ENCODE measurements at regions not wholly inside any gene's neighbourhood (a gene's known extent, or its start where the extent isn't known, plus 50 kb on each side); places are given as distances from the start of the nearest gene placed in this dataset.
"Not testable (repeated sequence)": the region's sequence is repeated elsewhere in the genome, so short reads cannot be mapped to it uniquely, and the experiment has no call there.

DNA sequence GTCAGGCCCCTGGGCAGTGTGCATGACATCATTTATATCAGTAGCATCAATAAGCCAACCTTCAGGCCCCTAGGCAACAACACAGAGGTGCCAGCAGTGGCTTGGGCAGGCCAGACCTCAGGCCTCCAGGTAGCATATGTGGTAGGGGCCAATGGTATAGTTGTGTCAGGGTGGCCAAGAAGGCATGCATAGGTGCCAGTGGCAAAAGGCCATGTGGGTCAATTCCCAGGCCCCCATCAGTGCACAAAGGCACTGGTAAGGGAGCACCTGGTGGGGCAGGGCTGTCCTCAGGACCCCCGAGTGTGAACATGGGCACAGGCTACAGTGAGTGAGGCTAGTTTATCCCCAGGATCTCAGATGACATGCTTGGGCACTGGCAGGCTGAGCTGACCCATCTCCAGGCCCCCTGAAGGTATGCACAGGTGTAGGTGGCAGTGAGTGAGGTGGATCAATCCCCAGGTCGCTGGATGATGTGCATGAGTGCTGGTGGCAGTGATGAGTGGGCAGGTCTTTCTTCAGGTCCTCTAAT is 244.1 kb upstream of the ZNF385D start:
- Histone ChIP-seq H3K4me3 (ENCODE audit: low read length) (no peak overlapping the region), H3K36me3 (ENCODE audit: insufficient read depth, low read depth, low read length) (no peaks in the 10 kb centered on the region), H3K27me3 (ENCODE audit: insufficient read depth, low read length) (no peaks in the 10 kb centered on the region), H3K27ac (ENCODE audit: low read length) (no peak overlapping the region), H3K9me3 (ENCODE audit: insufficient read depth, low read depth, low read length) (no peaks in the 10 kb centered on the region), H3K9ac (ENCODE audit: low read depth, low read length) (no peak overlapping the region), H3K4me1 (ENCODE audit: insufficient read depth, low read length) (no peaks in the 10 kb centered on the region)

DNA sequence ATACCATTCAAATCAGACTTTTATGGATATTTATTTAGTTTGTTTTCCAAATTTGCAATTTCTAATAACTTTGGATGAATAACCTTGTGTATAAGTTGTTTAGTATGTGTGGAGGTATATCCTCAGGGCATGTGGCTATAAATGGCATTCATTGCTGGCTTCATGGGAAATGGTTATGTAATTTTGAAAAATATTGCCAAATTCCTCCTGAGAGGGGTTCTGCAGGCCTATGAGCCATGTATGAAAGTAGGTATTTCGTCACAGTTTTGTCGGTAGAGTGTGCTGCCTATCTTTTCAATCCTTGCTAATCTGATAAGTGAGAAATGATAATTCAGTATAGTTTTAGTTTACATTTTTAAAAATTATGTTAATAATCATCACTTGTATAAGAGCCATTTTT is 256.4 kb upstream of the ZNF385D start:
- H3K27ac ChIP-seq (ENCODE audit: low read length), result no peak overlapping the region
- no peaks in the 10 kb centered on the region for H3K9me3 ChIP-seq (ENCODE audit: insufficient read depth, low read depth, low read length)
- H3K4me1 ChIP-seq (ENCODE audit: insufficient read depth, low read length), result no peaks in the 10 kb centered on the region
- H3K9ac ChIP-seq (ENCODE audit: low read depth, low read length), result no peak overlapping the region
- no peaks in the 10 kb centered on the region for H3K27me3 ChIP-seq (ENCODE audit: insufficient read depth, low read length)
- H3K36me3 ChIP-seq (ENCODE audit: insufficient read depth, low read depth, low read length), result no peaks in the 10 kb centered on the region
- no peak overlapping the region for H3K4me3 ChIP-seq (ENCODE audit: low read length)

DNA sequence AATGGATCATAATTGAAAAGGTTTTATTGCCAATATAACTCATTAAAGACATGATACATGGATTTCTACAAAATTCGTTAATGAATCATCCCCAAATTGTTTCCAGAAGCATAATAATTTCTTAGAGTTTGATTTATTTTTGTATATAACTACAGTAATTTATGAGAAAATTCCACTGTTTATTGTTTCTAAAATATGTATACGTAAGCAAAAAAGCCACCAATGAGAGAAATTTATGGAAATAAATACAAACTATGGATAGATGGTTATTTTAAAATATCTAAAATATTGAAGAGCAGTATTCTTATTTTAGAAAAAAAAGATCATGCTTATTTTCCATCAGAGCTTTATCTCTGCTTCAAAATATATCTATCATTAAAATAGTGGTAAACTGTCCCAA is 260.0 kb upstream of the ZNF385D start:
- no peaks in the 10 kb centered on the region for H3K9me3 ChIP-seq (ENCODE audit: insufficient read depth, low read depth, low read length)
- H3K9ac ChIP-seq (ENCODE audit: low read depth, low read length), result no peak overlapping the region
- no peaks in the 10 kb centered on the region for H3K27me3 ChIP-seq (ENCODE audit: insufficient read depth, low read length)
- H3K36me3 ChIP-seq (ENCODE audit: insufficient read depth, low read depth, low read length), result no peaks in the 10 kb centered on the region
- H3K27ac ChIP-seq (ENCODE audit: low read length), result no peak overlapping the region
- H3K4me3 ChIP-seq (ENCODE audit: low read length), result no peak overlapping the region
- no peaks in the 10 kb centered on the region for H3K4me1 ChIP-seq (ENCODE audit: insufficient read depth, low read length)

DNA sequence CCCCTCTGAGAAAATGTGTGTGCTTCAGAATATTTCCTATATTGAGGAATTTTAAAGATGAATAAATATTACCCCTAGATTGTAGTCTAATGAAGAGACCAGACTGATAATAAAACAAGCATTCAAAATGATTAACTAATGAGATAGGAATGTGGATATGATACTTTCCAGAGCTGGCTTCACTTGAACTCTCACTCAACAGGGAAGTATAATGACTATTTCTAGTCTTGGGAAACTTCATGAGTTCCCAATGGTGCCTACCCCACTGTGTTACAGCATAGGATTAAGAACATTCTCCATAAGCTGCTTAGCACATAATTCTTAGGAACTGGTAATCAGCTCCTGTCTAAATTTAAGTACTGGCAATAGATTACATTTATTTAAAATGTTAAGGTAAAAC is 261.5 kb upstream of the ZNF385D start:
- H3K4me1 ChIP-seq (ENCODE audit: insufficient read depth, low read length), result no peaks in the 10 kb centered on the region
- H3K27me3 ChIP-seq (ENCODE audit: insufficient read depth, low read length), result no peaks in the 10 kb centered on the region
- H3K9me3 ChIP-seq (ENCODE audit: insufficient read depth, low read depth, low read length), result no peaks in the 10 kb centered on the region
- no peak overlapping the region for H3K27ac ChIP-seq (ENCODE audit: low read length)
- no peak overlapping the region for H3K4me3 ChIP-seq (ENCODE audit: low read length)
- no peaks in the 10 kb centered on the region for H3K36me3 ChIP-seq (ENCODE audit: insufficient read depth, low read depth, low read length)
- no peak overlapping the region for H3K9ac ChIP-seq (ENCODE audit: low read depth, low read length)

DNA sequence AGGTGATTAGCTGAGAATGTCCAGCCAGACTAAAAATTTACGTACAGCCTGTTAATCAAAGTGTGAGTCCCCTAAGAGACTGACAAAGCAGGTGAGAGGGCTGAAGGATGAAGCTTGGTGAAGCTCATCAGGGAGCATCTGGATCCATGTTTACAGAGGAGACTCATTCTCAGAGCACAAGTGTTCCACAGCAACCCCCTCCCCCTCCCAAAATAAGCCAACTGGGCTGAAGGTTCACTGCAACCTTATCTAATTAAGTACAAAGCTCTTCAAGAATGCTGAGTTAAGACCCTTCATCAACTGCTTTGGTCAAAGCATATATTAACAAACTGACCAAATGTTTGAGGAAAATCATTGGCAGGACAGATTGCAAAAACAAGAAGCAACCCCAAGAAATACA is 262.6 kb upstream of the ZNF385D start:
- no peak overlapping the region for H3K27ac ChIP-seq (ENCODE audit: low read length)
- no peaks in the 10 kb centered on the region for H3K36me3 ChIP-seq (ENCODE audit: insufficient read depth, low read depth, low read length)
- H3K4me3 ChIP-seq (ENCODE audit: low read length), result no peak overlapping the region
- no peaks in the 10 kb centered on the region for H3K27me3 ChIP-seq (ENCODE audit: insufficient read depth, low read length)
- no peak overlapping the region for H3K9ac ChIP-seq (ENCODE audit: low read depth, low read length)
- no peaks in the 10 kb centered on the region for H3K4me1 ChIP-seq (ENCODE audit: insufficient read depth, low read length)
- H3K9me3 ChIP-seq (ENCODE audit: insufficient read depth, low read depth, low read length), result no peaks in the 10 kb centered on the region

DNA sequence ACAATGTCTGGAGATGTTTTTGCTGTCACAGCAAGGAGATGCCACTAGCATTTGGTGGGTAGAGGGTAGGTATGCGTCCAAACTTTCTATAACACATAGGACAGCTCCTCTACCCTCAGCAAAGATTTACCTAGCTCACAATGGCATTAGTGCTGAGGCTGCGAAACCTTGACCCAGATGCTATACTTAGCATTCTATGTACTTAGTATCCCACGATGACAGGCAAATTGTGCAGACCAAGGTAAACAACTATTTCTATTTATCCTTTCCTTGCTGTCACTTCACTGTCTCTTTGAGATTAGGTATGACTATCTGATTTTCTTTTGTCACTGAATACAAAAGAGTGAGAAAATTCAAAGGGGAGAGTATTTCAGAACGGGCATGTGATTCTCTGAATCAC is 265.2 kb upstream of the ZNF385D start:
- H3K9me3 ChIP-seq (ENCODE audit: insufficient read depth, low read depth, low read length), result no peaks in the 10 kb centered on the region
- no peaks in the 10 kb centered on the region for H3K4me1 ChIP-seq (ENCODE audit: insufficient read depth, low read length)
- H3K9ac ChIP-seq (ENCODE audit: low read depth, low read length), result no peak overlapping the region
- no peak overlapping the region for H3K27ac ChIP-seq (ENCODE audit: low read length)
- no peaks in the 10 kb centered on the region for H3K36me3 ChIP-seq (ENCODE audit: insufficient read depth, low read depth, low read length)
- no peaks in the 10 kb centered on the region for H3K27me3 ChIP-seq (ENCODE audit: insufficient read depth, low read length)
- no peak overlapping the region for H3K4me3 ChIP-seq (ENCODE audit: low read length)

DNA sequence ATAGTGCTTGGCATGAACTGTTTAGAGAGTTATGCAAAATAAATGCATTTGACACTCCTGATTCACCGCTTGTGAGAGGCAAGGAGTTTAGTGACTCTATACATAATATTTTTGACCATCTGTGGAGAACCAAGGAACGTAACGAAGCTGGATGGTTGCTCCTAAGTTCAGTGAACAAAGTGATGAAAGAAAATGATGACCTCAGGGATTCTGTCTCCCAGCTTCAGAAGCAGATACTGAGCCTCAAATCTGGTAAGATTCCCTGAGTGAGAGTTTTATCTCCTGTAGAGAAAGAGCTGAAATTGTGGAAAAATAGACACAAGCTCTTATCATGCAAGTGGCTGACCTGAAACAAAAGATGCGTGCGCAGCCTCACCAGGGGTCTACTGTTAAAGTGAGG is 273.6 kb upstream of the ZNF385D start:
- H3K4me3 ChIP-seq (ENCODE audit: low read length); H3K9ac ChIP-seq (ENCODE audit: low read depth, low read length); H3K36me3 ChIP-seq (ENCODE audit: insufficient read depth, low read depth, low read length); H3K27ac ChIP-seq (ENCODE audit: low read length); H3K9me3 ChIP-seq (ENCODE audit: insufficient read depth, low read depth, low read length); H3K27me3 ChIP-seq (ENCODE audit: insufficient read depth, low read length); H3K4me1 ChIP-seq (ENCODE audit: insufficient read depth, low read length): not testable (repeated sequence)

DNA sequence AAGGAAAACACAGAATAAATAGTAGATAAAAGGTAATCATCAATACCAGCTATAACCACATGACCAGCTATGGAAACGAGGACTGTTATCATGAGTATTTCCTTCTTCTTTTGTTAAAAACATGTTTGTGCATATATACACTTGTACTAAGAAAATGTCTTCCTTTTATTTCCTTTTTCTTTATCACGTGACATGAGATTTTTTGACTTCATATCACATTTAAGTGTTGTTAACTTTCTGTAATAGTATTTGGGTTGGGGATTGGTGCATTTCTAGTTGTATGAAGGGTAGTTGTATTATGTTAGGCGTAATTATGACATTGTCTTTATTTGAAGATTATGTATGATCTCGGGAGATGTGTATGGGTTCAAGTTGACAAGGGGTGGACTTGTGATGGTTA is 278.5 kb upstream of the ZNF385D start:
- H3K4me3 ChIP-seq (ENCODE audit: low read length), result no peak overlapping the region
- no peaks in the 10 kb centered on the region for H3K27me3 ChIP-seq (ENCODE audit: insufficient read depth, low read length)
- H3K9me3 ChIP-seq (ENCODE audit: insufficient read depth, low read depth, low read length), result no peaks in the 10 kb centered on the region
- no peaks in the 10 kb centered on the region for H3K4me1 ChIP-seq (ENCODE audit: insufficient read depth, low read length)
- H3K9ac ChIP-seq (ENCODE audit: low read depth, low read length), result no peak overlapping the region
- no peak overlapping the region for H3K27ac ChIP-seq (ENCODE audit: low read length)
- no peaks in the 10 kb centered on the region for H3K36me3 ChIP-seq (ENCODE audit: insufficient read depth, low read depth, low read length)

DNA sequence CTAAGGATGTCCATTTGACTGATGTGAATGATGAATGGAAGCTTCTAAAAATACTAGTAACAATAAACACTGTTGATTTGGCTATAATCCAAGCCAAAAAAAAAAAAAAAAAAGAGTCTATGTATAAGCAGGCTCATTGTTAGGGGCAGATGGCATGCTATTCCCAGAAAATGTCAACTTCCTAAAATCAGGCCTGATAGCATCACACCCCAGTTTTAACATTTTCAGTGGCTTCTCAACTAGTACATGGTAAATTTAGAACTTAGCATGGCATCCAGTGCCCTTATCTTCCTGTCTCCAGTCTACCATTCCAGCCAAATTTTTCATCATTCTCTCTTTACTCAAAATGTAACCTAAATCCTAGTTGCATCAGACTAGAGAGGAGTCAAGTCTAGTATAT is 288.2 kb upstream of the ZNF385D start:
- Histone ChIP-seq H3K4me1 (ENCODE audit: insufficient read depth, low read length) (no peaks in the 10 kb centered on the region), H3K27ac (ENCODE audit: low read length) (no peak overlapping the region), H3K4me3 (ENCODE audit: low read length) (no peak overlapping the region), H3K27me3 (ENCODE audit: insufficient read depth, low read length) (no peaks in the 10 kb centered on the region), H3K9ac (ENCODE audit: low read depth, low read length) (no peak overlapping the region), H3K9me3 (ENCODE audit: insufficient read depth, low read depth, low read length) (no peaks in the 10 kb centered on the region), H3K36me3 (ENCODE audit: insufficient read depth, low read depth, low read length) (no peaks in the 10 kb centered on the region)

DNA sequence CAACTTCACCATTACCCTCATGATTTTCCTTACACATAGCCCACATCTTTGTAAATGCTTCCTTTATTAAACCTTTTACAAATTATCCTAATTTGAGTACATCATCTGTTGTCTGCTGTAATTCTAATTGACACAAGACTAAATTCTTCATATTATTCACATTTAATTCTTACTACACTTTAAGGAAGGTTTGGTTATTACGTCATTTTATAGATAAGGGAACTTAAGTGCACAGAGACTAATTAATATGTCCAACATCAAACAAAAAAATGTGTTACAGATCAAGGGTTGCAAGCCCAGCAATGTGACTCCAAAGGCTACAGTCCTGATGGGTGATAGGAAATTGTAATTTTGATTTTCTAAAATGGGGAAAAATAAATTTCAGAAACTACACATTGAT is 289.1 kb upstream of the ZNF385D start:
- H3K27ac ChIP-seq (ENCODE audit: low read length), result no peak overlapping the region
- no peak overlapping the region for H3K4me3 ChIP-seq (ENCODE audit: low read length)
- no peaks in the 10 kb centered on the region for H3K9me3 ChIP-seq (ENCODE audit: insufficient read depth, low read depth, low read length)
- H3K4me1 ChIP-seq (ENCODE audit: insufficient read depth, low read length), result no peaks in the 10 kb centered on the region
- no peaks in the 10 kb centered on the region for H3K36me3 ChIP-seq (ENCODE audit: insufficient read depth, low read depth, low read length)
- no peak overlapping the region for H3K9ac ChIP-seq (ENCODE audit: low read depth, low read length)
- H3K27me3 ChIP-seq (ENCODE audit: insufficient read depth, low read length), result no peaks in the 10 kb centered on the region

DNA sequence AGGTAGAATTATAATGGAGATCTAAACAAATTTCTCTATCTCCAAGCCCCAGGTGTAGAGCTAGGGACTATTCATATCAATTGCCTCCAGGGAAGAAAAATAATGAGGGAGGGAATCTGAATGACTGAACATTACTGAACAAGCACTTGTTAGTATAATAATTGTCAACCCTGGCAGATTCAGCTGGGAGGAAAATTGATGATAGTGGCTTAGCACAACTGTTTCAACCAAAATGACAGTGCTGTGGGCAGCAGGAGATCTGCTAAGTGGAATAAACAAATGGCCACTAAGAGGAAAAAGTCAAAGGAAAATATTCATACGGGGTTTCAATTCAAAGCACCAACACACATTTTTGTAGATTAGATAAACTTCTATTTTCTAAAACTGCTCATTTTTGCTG is 294.9 kb upstream of the ZNF385D start:
- Histone ChIP-seq H3K9me3 (ENCODE audit: insufficient read depth, low read depth, low read length) (no peaks in the 10 kb centered on the region), H3K4me1 (ENCODE audit: insufficient read depth, low read length) (no peaks in the 10 kb centered on the region; the same call in 1 of the 2 replicates), H3K36me3 (ENCODE audit: insufficient read depth, low read depth, low read length) (no peaks in the 10 kb centered on the region), H3K9ac (ENCODE audit: low read depth, low read length) (no peak overlapping the region), H3K27ac (ENCODE audit: low read length) (no peak overlapping the region), H3K4me3 (ENCODE audit: low read length) (no peak overlapping the region), H3K27me3 (ENCODE audit: insufficient read depth, low read length) (no peaks in the 10 kb centered on the region)

DNA sequence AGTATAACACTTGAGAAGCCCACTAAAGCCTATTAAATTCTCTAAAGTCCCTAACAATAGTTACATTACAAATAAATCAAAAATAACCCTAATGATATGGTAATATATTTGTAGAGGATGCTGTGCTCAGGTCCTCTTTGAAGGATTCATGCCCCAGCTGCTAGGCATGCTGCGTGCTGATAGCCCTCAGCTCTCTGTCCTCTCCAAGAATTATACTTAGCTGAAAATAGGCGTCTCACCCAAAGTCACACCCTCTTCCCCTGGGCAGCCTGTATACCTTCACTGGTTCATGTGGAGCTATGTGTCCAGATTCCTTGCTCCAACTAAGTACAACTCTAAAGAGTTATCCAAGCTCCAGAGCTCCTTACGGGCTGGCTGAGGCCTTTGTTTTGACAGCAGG is 312.5 kb upstream of the ZNF385D start:
- no peaks in the 10 kb centered on the region for H3K36me3 ChIP-seq (ENCODE audit: insufficient read depth, low read depth, low read length)
- H3K27ac ChIP-seq (ENCODE audit: low read length), result no peak overlapping the region
- no peaks in the 10 kb centered on the region for H3K9me3 ChIP-seq (ENCODE audit: insufficient read depth, low read depth, low read length)
- H3K27me3 ChIP-seq (ENCODE audit: insufficient read depth, low read length), result no peaks in the 10 kb centered on the region
- no peak overlapping the region for H3K9ac ChIP-seq (ENCODE audit: low read depth, low read length)
- no peak overlapping the region for H3K4me3 ChIP-seq (ENCODE audit: low read length)
- H3K4me1 ChIP-seq (ENCODE audit: insufficient read depth, low read length), result no peaks in the 10 kb centered on the region

DNA sequence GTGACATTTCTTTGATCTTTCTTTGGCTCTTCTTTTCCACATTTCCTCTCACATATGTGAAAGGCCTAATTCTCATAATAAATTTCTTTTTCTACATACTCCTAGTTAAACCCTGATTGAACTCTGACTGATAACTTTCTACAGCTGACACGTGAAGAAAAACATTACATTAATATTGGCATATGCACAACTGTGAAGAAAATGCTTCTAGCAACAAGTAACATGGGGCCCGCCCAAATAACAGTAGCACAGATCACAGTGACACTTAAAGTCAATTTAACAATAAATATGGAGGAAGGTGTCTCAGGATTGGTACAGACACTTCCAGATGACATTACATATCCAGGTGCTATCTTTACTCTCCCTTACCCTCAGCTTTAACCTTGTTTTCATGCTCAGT is 317.6 kb upstream of the ZNF385D start:
- Histone ChIP-seq H3K4me1 (ENCODE audit: insufficient read depth, low read length) (no peaks in the 10 kb centered on the region), H3K27me3 (ENCODE audit: insufficient read depth, low read length) (no peaks in the 10 kb centered on the region)

More for the DNA sequence above, 317.6 kb upstream of the ZNF385D start:
- Histone ChIP-seq H3K4me3 (ENCODE audit: low read length) (no peak overlapping the region), H3K9me3 (ENCODE audit: insufficient read depth, low read depth, low read length) (no peaks in the 10 kb centered on the region), H3K36me3 (ENCODE audit: insufficient read depth, low read depth, low read length) (no peaks in the 10 kb centered on the region), H3K27ac (ENCODE audit: low read length) (no peak overlapping the region), H3K9ac (ENCODE audit: low read depth, low read length) (no peak overlapping the region)
